ENCODE measurements at regions not wholly inside any gene's neighbourhood (a gene's known extent, or its start where the extent isn't known, plus 50 kb on each side); places are given as distances from the start of the nearest gene placed in this dataset.

GRCh38 chr3:127065138-127065427, 82.2 kb downstream of the PLXNA1 start:
- Histone ChIP-seq H3K9me3 (no peaks in the 10 kb centered on the region), H3K4me3 (ENCODE audit: low read depth, low read length) (no peak overlapping the region), H3K27me3 (no peaks in the 10 kb centered on the region), H3K4me1 (peaks cover 7% of the 10 kb centered on the region; the same call in 1 of the 2 replicates), H3K36me3 (no peaks in the 10 kb centered on the region)
- TF ChIP-seq, protein P1, sequence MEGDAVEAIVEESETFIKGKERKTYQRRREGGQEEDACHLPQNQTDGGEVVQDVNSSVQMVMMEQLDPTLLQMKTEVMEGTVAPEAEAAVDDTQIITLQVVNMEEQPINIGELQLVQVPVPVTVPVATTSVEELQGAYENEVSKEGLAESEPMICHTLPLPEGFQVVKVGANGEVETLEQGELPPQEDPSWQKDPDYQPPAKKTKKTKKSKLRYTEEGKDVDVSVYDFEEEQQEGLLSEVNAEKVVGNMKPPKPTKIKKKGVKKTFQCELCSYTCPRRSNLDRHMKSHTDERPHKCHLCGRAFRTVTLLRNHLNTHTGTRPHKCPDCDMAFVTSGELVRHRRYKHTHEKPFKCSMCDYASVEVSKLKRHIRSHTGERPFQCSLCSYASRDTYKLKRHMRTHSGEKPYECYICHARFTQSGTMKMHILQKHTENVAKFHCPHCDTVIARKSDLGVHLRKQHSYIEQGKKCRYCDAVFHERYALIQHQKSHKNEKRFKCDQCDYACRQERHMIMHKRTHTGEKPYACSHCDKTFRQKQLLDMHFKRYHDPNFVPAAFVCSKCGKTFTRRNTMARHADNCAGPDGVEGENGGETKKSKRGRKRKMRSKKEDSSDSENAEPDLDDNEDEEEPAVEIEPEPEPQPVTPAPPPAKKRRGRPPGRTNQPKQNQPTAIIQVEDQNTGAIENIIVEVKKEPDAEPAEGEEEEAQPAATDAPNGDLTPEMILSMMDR (IDR thresholded peaks at IDR 0.05; ENCODE audit: low read depth, low read length) = no peak
- no peak for DNase-seq

GRCh38 chr3:127065561-127066290, 82.8 kb downstream of the PLXNA1 start:
- DNase-seq = no peak
- H3K36me3 ChIP-seq = no peaks in the 10 kb centered on the region
- H3K4me3 ChIP-seq (ENCODE audit: low read depth, low read length) = no peak overlapping the region
- H3K9me3 ChIP-seq = no peaks in the 10 kb centered on the region
- peaks cover 7% of the 10 kb centered on the region; the same call in 1 of the 2 replicates for H3K4me1 ChIP-seq
- no peaks in the 10 kb centered on the region for H3K27me3 ChIP-seq
- TF ChIP-seq, protein P1 (IDR thresholded peaks at IDR 0.05; ENCODE audit: low read depth, low read length) = no peak

- no peaks in the 10 kb centered on the region for H3K27me3 ChIP-seq
Measured at GRCh38 chr3:127066635-127067034, 83.7 kb downstream of the PLXNA1 start.

GRCh38 chr3:127067116-127067910, 84.4 kb downstream of the PLXNA1 start:
- Histone ChIP-seq H3K9me3 (no peaks in the 10 kb centered on the region), H3K27me3 (no peaks in the 10 kb centered on the region), H3K4me1 (peaks cover 3% of the 10 kb centered on the region; the same call in 1 of the 2 replicates), H3K36me3 (no peaks in the 10 kb centered on the region), H3K4me3 (ENCODE audit: low read depth, low read length) (no peak overlapping the region)
- TF ChIP-seq, protein P1 (IDR thresholded peaks at IDR 0.05; ENCODE audit: low read depth, low read length) = no peak
- no peak for DNase-seq

More at GRCh38 chr3:127066635-127067034, 83.7 kb downstream of the PLXNA1 start:
- no peak overlapping the region for H3K4me3 ChIP-seq (ENCODE audit: low read depth, low read length)
- no peak for DNase-seq
- no peaks in the 10 kb centered on the region for H3K36me3 ChIP-seq
- peaks cover 6% of the 10 kb centered on the region; the same call in 1 of the 2 replicates for H3K4me1 ChIP-seq
- no peaks in the 10 kb centered on the region for H3K9me3 ChIP-seq
- TF ChIP-seq, protein P1 (IDR thresholded peaks at IDR 0.05; ENCODE audit: low read depth, low read length) = no peak

GRCh38 chr3:127068111-127068810, 85.3 kb downstream of the PLXNA1 start:
- Histone ChIP-seq H3K4me1 (peaks cover 7% of the 10 kb centered on the region), H3K4me3 (ENCODE audit: low read depth, low read length) (no peak overlapping the region), H3K36me3 (no peaks in the 10 kb centered on the region), H3K9me3 (no peaks in the 10 kb centered on the region), H3K27me3 (no peaks in the 10 kb centered on the region)
- DNase-seq = no peak
- TF ChIP-seq, protein P1 (IDR thresholded peaks at IDR 0.05; ENCODE audit: low read depth, low read length) = no peak

Measured in BE2C (cell line).